ENCODE measurements at regions not wholly inside any gene's neighbourhood (a gene's known extent, or its start where the extent isn't known, plus 50 kb on each side); places are given as distances from the start of the nearest gene placed in this dataset.

- no peak for TF ChIP-seq CTCF (conservative IDR thresholded peaks at IDR 0.05; ENCODE audit: low read depth, low read length)
- TF ChIP-seq EZH2 (IDR thresholded peaks at IDR 0.05; ENCODE audit: borderline replicate concordance, low read depth, low read length, poor library complexity, severe bottlenecking), result no peak
These were observed 289.9 kb upstream of the SLC30A5 start for GRCh38 chr5:68803881-68804319.

All from A673 (cell line).